ENCODE measurements at regions not wholly inside any gene's neighbourhood (a gene's known extent, or its start where the extent isn't known, plus 50 kb on each side); places are given as distances from the start of the nearest gene placed in this dataset.

DNA sequence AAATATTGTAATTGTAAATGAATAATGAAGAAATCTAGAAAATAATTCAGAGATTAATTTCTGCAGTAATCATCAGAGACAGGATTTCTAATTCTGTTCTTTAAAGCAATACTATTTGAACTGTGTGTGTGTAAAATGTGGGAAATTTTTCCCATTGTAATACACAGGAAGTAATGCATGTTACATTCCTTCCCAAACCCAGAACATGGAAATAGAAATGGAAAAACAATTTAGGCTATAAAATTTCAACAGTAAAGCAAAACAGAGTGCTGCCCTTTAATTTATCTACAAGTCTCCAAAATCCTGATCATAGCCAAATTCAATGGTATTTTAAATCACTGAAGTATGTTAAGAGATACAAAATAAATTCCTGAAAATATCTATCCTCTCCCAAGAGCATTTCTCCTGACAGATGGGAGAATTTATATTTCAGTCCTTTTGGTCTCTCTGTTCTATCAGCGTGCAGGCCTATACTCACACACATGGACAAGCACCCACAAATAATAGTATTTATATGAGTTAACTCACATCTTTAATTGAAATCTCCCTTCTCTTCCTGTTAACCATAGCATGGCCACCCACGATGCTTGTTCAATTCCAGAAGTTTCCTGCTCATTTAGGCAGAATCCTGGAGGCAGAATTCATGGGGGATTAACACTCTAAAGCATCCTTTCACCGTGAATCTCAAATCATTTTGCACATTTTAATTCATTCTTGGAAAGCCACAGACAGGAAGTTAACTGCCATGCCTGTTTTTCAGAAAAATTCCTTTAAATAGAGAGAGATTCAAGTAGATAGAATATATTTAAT is 1465.4 kb upstream of the FLRT2 start:
- no peaks in the 10 kb centered on the region for H3K36me3 Mint-ChIP-seq
- no peaks in the 10 kb centered on the region for H3K27me3 ChIP-seq (ENCODE audit: control insufficient read depth in 2 of 2, insufficient read depth in 2 of 2, low read length in 2 of 2)
- TF ChIP-seq CTCF (IDR thresholded peaks at IDR 0.05), result no peak
- no peak overlapping the region for H2AFZ ChIP-seq (ENCODE audit: insufficient read depth, low read depth, low read length, poor library complexity, severe bottlenecking)
- no peaks in the 10 kb centered on the region for H3K4me1 ChIP-seq (ENCODE audit: control insufficient read depth in 1 of 2, insufficient read depth in 2 of 2, low read length in 2 of 2)
- no peak for DNase-seq
- H3K4me2 ChIP-seq (replicated peaks; ENCODE audit: extremely low read depth, low read length, poor library complexity, severe bottlenecking), result no peak overlapping the region
- no peaks in the 10 kb centered on the region for H3K27me3 Mint-ChIP-seq (ENCODE audit: low read depth in 3 of 3)
- H3K4me1 Mint-ChIP-seq, result no peaks in the 10 kb centered on the region
- no peak overlapping the region for H3K4me3 Mint-ChIP-seq
- no peak overlapping the region for H3K27ac Mint-ChIP-seq
- H3K9me3 ChIP-seq (replicated peaks in 1 of 2; ENCODE audit: control insufficient read depth in 1 of 2, insufficient read depth in 1 of 2, low read length in 2 of 2), result no peaks in the 10 kb centered on the region
- intact Hi-C loops (cut with micrococcal nuclease), result no loop called here
- H3K36me3 ChIP-seq (replicated peaks in 1 of 2; ENCODE audit: control insufficient read depth in 1 of 2, insufficient read depth in 2 of 2, low read length in 2 of 2), result no peaks in the 10 kb centered on the region
- H3K4me3 ChIP-seq (replicated peaks in 1 of 3; ENCODE audit: low read depth in 2 of 3, low read length in 3 of 3), result no peak overlapping the region
- H3K9ac ChIP-seq (ENCODE audit: insufficient read depth, low read length, poor library complexity, severe bottlenecking), result no peak overlapping the region
- no peaks in the 10 kb centered on the region for H3K79me2 ChIP-seq (ENCODE audit: insufficient read depth, low read length)
- 33% methylated on average over 1 of the region's 3 CpGs for WGBS (ENCODE audit: insufficient coverage)
- H3K9me3 Mint-ChIP-seq, result peaks cover 0 to 3% (median 0%) of the 10 kb centered on the region in 7 donors
- no peak overlapping the region for H3K27ac ChIP-seq (ENCODE audit: low read depth in 1 of 2, low read length in 2 of 2)
- H4K20me1 ChIP-seq (ENCODE audit: insufficient read depth, low read length), result no peaks in the 10 kb centered on the region

GRCh38 chr14:84065811-84066210 is 1464.1 kb upstream of the FLRT2 start:
- peak in 1 of 3 donors; percentile 17 for DNase-seq
- no peak overlapping the region for H3K9ac ChIP-seq (ENCODE audit: insufficient read depth, low read length, poor library complexity, severe bottlenecking)
- H3K27ac ChIP-seq (ENCODE audit: low read depth in 1 of 2, low read length in 2 of 2), result no peak overlapping the region
- no peaks in the 10 kb centered on the region for H3K4me1 ChIP-seq (ENCODE audit: control insufficient read depth in 1 of 2, insufficient read depth in 2 of 2, low read length in 2 of 2)
- H3K9me3 Mint-ChIP-seq, result peaks cover 0 to 4% (median 2%) of the 10 kb centered on the region in 7 donors
- intact Hi-C loops (cut with micrococcal nuclease), result no loop called here
- H3K4me3 ChIP-seq (replicated peaks in 1 of 3; ENCODE audit: low read depth in 2 of 3, low read length in 3 of 3), result no peak overlapping the region
- no peak overlapping the region for H3K4me2 ChIP-seq (replicated peaks; ENCODE audit: extremely low read depth, low read length, poor library complexity, severe bottlenecking)
- H3K27me3 Mint-ChIP-seq (ENCODE audit: low read depth in 3 of 3), result no peaks in the 10 kb centered on the region
- H3K4me3 Mint-ChIP-seq, result no peak overlapping the region
- H3K36me3 ChIP-seq (replicated peaks in 1 of 2; ENCODE audit: control insufficient read depth in 1 of 2, insufficient read depth in 2 of 2, low read length in 2 of 2), result no peaks in the 10 kb centered on the region
- no peaks in the 10 kb centered on the region for H3K79me2 ChIP-seq (ENCODE audit: insufficient read depth, low read length)
- H2AFZ ChIP-seq (ENCODE audit: insufficient read depth, low read depth, low read length, poor library complexity, severe bottlenecking), result no peak overlapping the region
- no peaks in the 10 kb centered on the region for H3K36me3 Mint-ChIP-seq
- WGBS (ENCODE audit: insufficient coverage), result no CpG with 5 or more reads among the region's 5 CpGs
- peaks cover 0 to 2% of the 10 kb centered on the region in 2 donors for H3K9me3 ChIP-seq (replicated peaks in 1 of 2; ENCODE audit: control insufficient read depth in 1 of 2, insufficient read depth in 1 of 2, low read length in 2 of 2)
- no peak for TF ChIP-seq CTCF (IDR thresholded peaks at IDR 0.05)
- H3K27me3 ChIP-seq (ENCODE audit: control insufficient read depth in 2 of 2, insufficient read depth in 2 of 2, low read length in 2 of 2), result no peaks in the 10 kb centered on the region
- no peak overlapping the region for H3K27ac Mint-ChIP-seq
- H3K4me1 Mint-ChIP-seq, result no peaks in the 10 kb centered on the region
- H4K20me1 ChIP-seq (ENCODE audit: insufficient read depth, low read length), result no peaks in the 10 kb centered on the region

All from CD14-positive monocyte (primary cell).